ENCODE measurements at regions not wholly inside any gene's neighbourhood (a gene's known extent, or its start where the extent isn't known, plus 50 kb on each side); places are given as distances from the start of the nearest gene placed in this dataset.

DNA sequence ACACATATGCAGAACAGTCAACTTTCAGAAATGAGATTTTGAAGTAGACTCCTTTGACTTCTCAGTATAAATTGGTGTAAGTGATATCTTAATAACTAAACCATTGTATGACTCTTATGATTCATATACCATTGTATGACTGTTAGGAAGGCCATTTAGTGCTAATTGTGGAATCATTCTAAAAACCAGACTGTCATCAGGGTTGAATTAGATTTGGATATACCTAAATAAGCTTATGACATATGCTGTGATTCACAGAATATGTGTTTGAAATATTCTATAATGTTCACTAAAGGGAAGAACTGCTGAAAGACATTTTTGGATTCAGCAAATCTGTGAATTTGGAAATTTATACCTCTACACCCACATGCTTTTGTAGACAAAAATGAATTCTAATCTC lies 438.1 kb downstream of the MDFIC start:
- H3K36me3 ChIP-seq (ENCODE audit: insufficient read depth, low read length), result no peaks in the 10 kb centered on the region
- no peaks in the 10 kb centered on the region for H3F3A ChIP-seq (ENCODE audit: insufficient read depth, low read length)
- H2AFZ ChIP-seq (ENCODE audit: low read length), result no peak overlapping the region
- TF ChIP-seq EZH2 (IDR thresholded peaks at IDR 0.05; ENCODE audit: borderline replicate concordance, low read length) (no peak), CTCF (IDR thresholded peaks at IDR 0.05; ENCODE audit: low read length) (no peak)
- H3K4me1 ChIP-seq (ENCODE audit: insufficient read depth, low read length, severe bottlenecking), result no peaks in the 10 kb centered on the region
- H3K27me3 ChIP-seq (ENCODE audit: insufficient read depth, low read length), result no peaks in the 10 kb centered on the region
- H3K9me3 ChIP-seq (ENCODE audit: low read length), result no peaks in the 10 kb centered on the region
- 0 out of 2 replicates have a peak, but pooled peaks cover 3% of the 10 kb centered on the region for H3K9me2 ChIP-seq (ENCODE audit: low read depth, low read length)
- no peak overlapping the region for H3K27ac ChIP-seq (ENCODE audit: low read depth, low read length, poor library complexity, severe bottlenecking)
- no peaks in the 10 kb centered on the region for H3K79me2 ChIP-seq (ENCODE audit: insufficient read depth, low read length)
- no peaks in the 10 kb centered on the region for H4K20me1 ChIP-seq (ENCODE audit: insufficient read depth, low read length)
- no peak overlapping the region for H3K4me2 ChIP-seq (ENCODE audit: low read length)
- H3K4me3 ChIP-seq (ENCODE audit: low read depth, low read length, poor library complexity, severe bottlenecking), result no peak overlapping the region
- H3K9ac ChIP-seq (ENCODE audit: low read length), result no peak overlapping the region

GRCh38 chr7:115359119-115359518 lies 437.2 kb downstream of the MDFIC start:
- H3K79me2 ChIP-seq (ENCODE audit: insufficient read depth, low read length), result no peaks in the 10 kb centered on the region
- no peaks in the 10 kb centered on the region for H3F3A ChIP-seq (ENCODE audit: insufficient read depth, low read length)
- H2AFZ ChIP-seq (ENCODE audit: low read length), result no peak overlapping the region
- TF ChIP-seq EZH2 (IDR thresholded peaks at IDR 0.05; ENCODE audit: borderline replicate concordance, low read length) (no peak), CTCF (IDR thresholded peaks at IDR 0.05; ENCODE audit: low read length) (no peak)
- no peak overlapping the region for H3K27ac ChIP-seq (ENCODE audit: low read depth, low read length, poor library complexity, severe bottlenecking)
- no peak overlapping the region for H3K4me3 ChIP-seq (ENCODE audit: low read depth, low read length, poor library complexity, severe bottlenecking)
- no peaks in the 10 kb centered on the region for H4K20me1 ChIP-seq (ENCODE audit: insufficient read depth, low read length)
- no peaks in the 10 kb centered on the region for H3K36me3 ChIP-seq (ENCODE audit: insufficient read depth, low read length)
- no peaks in the 10 kb centered on the region for H3K9me3 ChIP-seq (ENCODE audit: low read length)
- no peaks in the 10 kb centered on the region for H3K4me1 ChIP-seq (ENCODE audit: insufficient read depth, low read length, severe bottlenecking)
- H3K9me2 ChIP-seq (ENCODE audit: low read depth, low read length), result 0 out of 2 replicates have a peak, but pooled peaks cover 3% of the 10 kb centered on the region
- no peak overlapping the region for H3K9ac ChIP-seq (ENCODE audit: low read length)
- H3K27me3 ChIP-seq (ENCODE audit: insufficient read depth, low read length), result no peaks in the 10 kb centered on the region
- no peak overlapping the region for H3K4me2 ChIP-seq (ENCODE audit: low read length)

- H3K9me2 ChIP-seq (ENCODE audit: low read depth, low read length), result no peaks in the 10 kb centered on the region
- H3F3A ChIP-seq (ENCODE audit: insufficient read depth, low read length), result no peaks in the 10 kb centered on the region
- no peak overlapping the region for H3K27ac ChIP-seq (ENCODE audit: low read depth, low read length, poor library complexity, severe bottlenecking)
- no peaks in the 10 kb centered on the region for H3K4me1 ChIP-seq (ENCODE audit: insufficient read depth, low read length, severe bottlenecking)
- no peaks in the 10 kb centered on the region for H4K20me1 ChIP-seq (ENCODE audit: insufficient read depth, low read length)
- H3K9ac ChIP-seq (ENCODE audit: low read length), result no peak overlapping the region
- TF ChIP-seq CTCF (IDR thresholded peaks at IDR 0.05; ENCODE audit: low read length) (no peak), EZH2 (IDR thresholded peaks at IDR 0.05; ENCODE audit: borderline replicate concordance, low read length) (no peak)
- H3K27me3 ChIP-seq (ENCODE audit: insufficient read depth, low read length), result no peaks in the 10 kb centered on the region
- H3K9me3 ChIP-seq (ENCODE audit: low read length), result no peaks in the 10 kb centered on the region
- no peak overlapping the region for H3K4me3 ChIP-seq (ENCODE audit: low read depth, low read length, poor library complexity, severe bottlenecking)
- H2AFZ ChIP-seq (ENCODE audit: low read length), result no peak overlapping the region
- no peak overlapping the region for H3K4me2 ChIP-seq (ENCODE audit: low read length)
- no peaks in the 10 kb centered on the region for H3K36me3 ChIP-seq (ENCODE audit: insufficient read depth, low read length)
- H3K79me2 ChIP-seq (ENCODE audit: insufficient read depth, low read length), result no peaks in the 10 kb centered on the region
Measured at GRCh38 chr7:115357703-115357999, 435.8 kb downstream of the MDFIC start.

Measured in OCI-LY1 (cell line).